Mesenchymal stem cell (in vitro differentiated cells and primary cell): ENCODE measurements at regions not wholly inside any gene's neighbourhood (a gene's known extent, or its start where the extent isn't known, plus 50 kb on each side); places are given as distances from the start of the nearest gene placed in this dataset.
A peak's percentile ranks its signal among the peaks of the same experiment; 100 is the strongest.

Experiments
- DNase-seq: peaks from one replicate; pipeline ENCODE4 v3.0.0-alpha.2; 2013
- H2AFZ ChIP-seq: one replicate; pipeline ENCODE4 v1.6.1; 2013; ENCODE audit warnings: low read depth, mild to moderate bottlenecking, control low read depth, inconsistent platforms, low read length, moderate library complexity
- H2AK5ac ChIP-seq: 2 replicates; pipeline ENCODE4 v1.6.1; 2013; ENCODE audit warnings: low read length, moderate library complexity, mild to moderate bottlenecking, inconsistent platforms; ENCODE audit not compliant: severe bottlenecking
- H2BK120ac ChIP-seq: one replicate; pipeline ENCODE4 v1.6.1; 2013; ENCODE audit warnings: low read depth, mild to moderate bottlenecking, inconsistent platforms, low read length, moderate library complexity
- H2BK12ac ChIP-seq, 2 experiments: one replicate each; pipeline ENCODE4 v1.6.1; 2013; ENCODE audit warnings: inconsistent platforms in 2 of 2, low read length in 2 of 2, mild to moderate bottlenecking in 2 of 2, moderate library complexity in 2 of 2, control low read depth in 1 of 2
- H2BK15ac ChIP-seq: one replicate; pipeline ENCODE4 v1.6.1; 2013; ENCODE audit warnings: mild to moderate bottlenecking, low read depth, inconsistent platforms; ENCODE audit not compliant: poor library complexity, severe bottlenecking
- H2BK5ac ChIP-seq: 2 replicates; pipeline ENCODE4 v1.6.1; 2013; ENCODE audit warnings: low read depth, mild to moderate bottlenecking, low read length, control low read depth, inconsistent platforms; ENCODE audit not compliant: poor library complexity, severe bottlenecking
- H3K14ac ChIP-seq, 2 experiments: one replicate each; pipeline ENCODE4 v1.6.1; 2013; ENCODE audit warnings: inconsistent platforms in 2 of 2, low read length in 2 of 2, control low read depth in 1 of 2, mild to moderate bottlenecking in 1 of 2, moderate library complexity in 1 of 2
- H3K18ac ChIP-seq, 2 experiments: one replicate each; pipeline ENCODE4 v1.6.1; 2013; ENCODE audit warnings: inconsistent platforms in 2 of 2, low read length in 2 of 2, control low read depth in 1 of 2, low read depth in 1 of 2, mild to moderate bottlenecking in 1 of 2
- H3K23ac ChIP-seq, 2 experiments: one replicate each; pipeline ENCODE4 v1.6.1; 2013; ENCODE audit warnings: inconsistent platforms in 2 of 2, low read length in 2 of 2, mild to moderate bottlenecking in 2 of 2, moderate library complexity in 2 of 2, control low read depth in 1 of 2
- H3K27ac ChIP-seq: 2 replicates; pipeline ENCODE4 v1.5.1; 2013; ENCODE audit warnings: mild to moderate bottlenecking, moderate library complexity, low read length, control low read depth, inconsistent platforms; ENCODE audit not compliant: poor library complexity, severe bottlenecking
- H3K27me3 ChIP-seq, 2 experiments: 2 replicates each; pipeline versions ENCODE4 v1.6.1 to v1.7.0; 2013; ENCODE audit warnings: low read length in 2 of 2, mild to moderate bottlenecking in 2 of 2, moderate library complexity in 2 of 2, control low read depth in 1 of 2, inconsistent platforms in 1 of 2; ENCODE audit not compliant: control insufficient read depth in 1 of 2, insufficient read depth in 1 of 2
- H3K36me3 ChIP-seq, 2 experiments: 2 replicates each; pipeline versions ENCODE4 v1.6.1 to v1.7.0; 2013; ENCODE audit warnings: low read length in 2 of 2, control low read depth in 1 of 2, inconsistent platforms in 1 of 2, low read depth in 1 of 2, mild to moderate bottlenecking in 1 of 2; ENCODE audit not compliant: insufficient read depth in 2 of 2, control insufficient read depth in 1 of 2
- H3K4ac ChIP-seq, 2 experiments: one replicate each; pipeline ENCODE4 v1.6.1; 2013; ENCODE audit warnings: inconsistent platforms in 2 of 2, low read length in 2 of 2, mild to moderate bottlenecking in 2 of 2, moderate library complexity in 2 of 2, control low read depth in 1 of 2, low read depth in 1 of 2
- H3K4me1 ChIP-seq: 2 replicates; pipeline ENCODE4 v1.6.1; 2013; ENCODE audit warnings: low read depth, low read length, control low read depth; ENCODE audit not compliant: control insufficient read depth, insufficient read depth
- H3K4me2 ChIP-seq: 2 replicates; pipeline ENCODE4 v1.6.1; 2013; ENCODE audit warnings: low read length, mild to moderate bottlenecking, inconsistent platforms; ENCODE audit not compliant: poor library complexity, severe bottlenecking
- H3K4me3 ChIP-seq, 2 experiments: 2 replicates each; pipeline versions ENCODE4 v1.5.1 to v1.7.0; 2013; ENCODE audit warnings: low read length in 2 of 2, mild to moderate bottlenecking in 2 of 2, control low read depth in 1 of 2, low read depth in 1 of 2; ENCODE audit not compliant: insufficient read depth in 1 of 2
- H3K79me1 ChIP-seq: replicated peaks from 2 replicates; pipeline ENCODE4 v1.6.1; 2013; ENCODE audit warnings: mild to moderate bottlenecking, control low read depth, low read length, inconsistent platforms; ENCODE audit not compliant: poor library complexity, severe bottlenecking
- H3K9ac ChIP-seq: 2 replicates; pipeline ENCODE4 v1.7.0; 2013; ENCODE audit warnings: mild to moderate bottlenecking, low read length, moderate library complexity
- H3K9me3 ChIP-seq: 2 replicates; pipeline ENCODE4 v1.7.0; 2013; ENCODE audit warnings: mild to moderate bottlenecking, low read length; ENCODE audit not compliant: control insufficient read depth
- H4K8ac ChIP-seq: one replicate; pipeline ENCODE4 v1.6.1; 2013; ENCODE audit warnings: inconsistent platforms, mild to moderate bottlenecking, low read length, moderate library complexity
- H4K91ac ChIP-seq: one replicate; pipeline ENCODE4 v1.6.1; 2013; ENCODE audit warnings: mild to moderate bottlenecking, low read length, inconsistent platforms
- WGBS: methylation state at CpG from one replicate; pipeline ENCODE4 v1.1.7; 2013; ENCODE audit warnings: mixed read lengths; 5-methylcytosine and 5-hydroxymethylcytosine counted together

DNA sequence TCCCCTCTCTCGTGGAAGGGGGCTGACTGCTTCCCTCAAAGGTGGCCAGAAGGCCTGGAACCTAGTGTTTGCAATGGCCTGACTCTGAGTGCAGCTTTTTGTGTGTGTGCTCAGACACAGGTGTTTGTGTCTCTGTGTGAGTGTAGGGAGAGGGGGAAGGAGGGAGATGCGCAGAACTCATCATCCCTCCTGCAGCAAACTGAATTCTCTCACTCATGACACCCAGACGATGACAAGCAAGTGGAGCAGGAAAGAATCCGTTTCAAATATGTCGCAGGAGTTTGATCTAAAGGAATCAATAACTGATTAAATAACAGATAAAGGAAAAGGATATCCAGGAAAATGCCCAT lies 101.4 kb downstream of the TNFAIP3 start:
- H4K8ac ChIP-seq = no peak overlapping the region
- H2BK5ac ChIP-seq = no peak overlapping the region
- H3K79me1 ChIP-seq = no peaks in the 10 kb centered on the region
- no peak overlapping the region for H3K18ac ChIP-seq
- no peak overlapping the region for H2BK15ac ChIP-seq
- no peaks in the 10 kb centered on the region for H3K27me3 ChIP-seq
- H3K14ac ChIP-seq = peak overlapping the region in 1 of 2 experiments; percentile 20
- H2AK5ac ChIP-seq = no peak overlapping the region
- no peak overlapping the region for H3K23ac ChIP-seq
- no peak overlapping the region for H3K27ac ChIP-seq
- H4K91ac ChIP-seq = no peak overlapping the region
- no peak for DNase-seq
- WGBS = 33% methylated on average over 1 of the region's 5 CpGs
- no peak overlapping the region for H3K9ac ChIP-seq
- no peak overlapping the region for H3K4me2 ChIP-seq
- H3K4me3 ChIP-seq = no peak overlapping the region
- no peaks in the 10 kb centered on the region for H3K36me3 ChIP-seq
- no peak overlapping the region for H3K4ac ChIP-seq
- no peak overlapping the region for H2AFZ ChIP-seq
- no peak overlapping the region for H2BK12ac ChIP-seq
- no peaks in the 10 kb centered on the region for H3K9me3 ChIP-seq
- no peak overlapping the region for H2BK120ac ChIP-seq
- peaks cover 2% of the 10 kb centered on the region for H3K4me1 ChIP-seq

DNA sequence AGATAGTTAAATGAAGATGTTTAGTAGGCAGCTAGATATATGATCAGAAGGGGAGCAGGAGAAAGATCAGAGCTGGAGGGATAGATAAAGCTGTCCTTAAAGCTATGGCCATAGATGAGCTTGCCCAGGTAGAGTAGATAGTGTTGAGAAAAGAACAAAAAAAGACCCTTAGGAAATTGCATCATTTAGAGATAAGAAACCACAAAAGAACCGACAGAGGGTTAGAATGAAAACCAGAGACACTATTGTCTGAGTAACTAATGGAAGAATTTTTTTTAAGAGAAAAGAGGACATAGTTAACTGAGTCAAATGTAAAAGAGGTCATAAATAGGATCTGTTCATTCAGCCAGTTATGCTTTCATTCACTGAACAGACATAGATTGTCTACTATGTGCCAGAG lies 101.8 kb downstream of the TNFAIP3 start:
- no peak overlapping the region for H3K23ac ChIP-seq
- H3K9me3 ChIP-seq = no peaks in the 10 kb centered on the region
- H2BK15ac ChIP-seq = no peak overlapping the region
- no peak overlapping the region for H3K14ac ChIP-seq
- no peaks in the 10 kb centered on the region for H3K27me3 ChIP-seq
- H4K91ac ChIP-seq = no peak overlapping the region
- no peak overlapping the region for H3K27ac ChIP-seq
- no peak overlapping the region for H2AFZ ChIP-seq
- H3K36me3 ChIP-seq = no peaks in the 10 kb centered on the region
- 33% methylated on average over 1 of the region's 1 CpG for WGBS
- H3K79me1 ChIP-seq = no peaks in the 10 kb centered on the region
- H3K4me2 ChIP-seq = no peak overlapping the region
- H3K9ac ChIP-seq = no peak overlapping the region
- no peak overlapping the region for H2BK12ac ChIP-seq
- peaks cover 2% of the 10 kb centered on the region for H3K4me1 ChIP-seq
- H3K4ac ChIP-seq = no peak overlapping the region
- no peak overlapping the region for H4K8ac ChIP-seq
- H2BK5ac ChIP-seq = no peak overlapping the region
- H3K18ac ChIP-seq = no peak overlapping the region
- H3K4me3 ChIP-seq = no peak overlapping the region
- DNase-seq = no peak
- H2BK120ac ChIP-seq = no peak overlapping the region
- H2AK5ac ChIP-seq = no peak overlapping the region

DNA sequence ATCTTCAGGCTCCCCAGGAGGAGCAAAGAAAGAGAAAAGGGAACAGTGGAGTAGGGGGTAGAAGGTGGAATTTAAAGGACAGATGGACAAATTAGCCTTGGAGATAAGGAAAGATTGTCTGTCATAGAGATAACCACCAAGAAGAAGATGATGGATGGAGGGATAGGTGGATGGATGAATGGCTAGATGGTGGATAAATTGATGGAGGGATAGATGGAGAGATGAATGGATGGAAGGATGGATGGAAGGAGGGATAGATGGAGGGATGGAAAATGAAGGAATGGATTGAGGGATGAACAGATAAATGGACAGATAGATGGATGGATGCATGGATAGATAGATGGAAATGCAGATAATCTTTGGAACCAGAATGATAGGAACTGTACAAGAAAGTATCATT lies 102.8 kb downstream of the TNFAIP3 start:
- H3K23ac ChIP-seq = no peak overlapping the region
- H4K8ac ChIP-seq = no peak overlapping the region
- H3K27me3 ChIP-seq = no peaks in the 10 kb centered on the region
- H2BK5ac ChIP-seq = no peak overlapping the region
- H3K4ac ChIP-seq = no peak overlapping the region
- H3K9ac ChIP-seq = no peak overlapping the region
- no peak overlapping the region for H3K4me3 ChIP-seq
- no peak overlapping the region for H3K27ac ChIP-seq
- no peak overlapping the region for H2BK120ac ChIP-seq
- H2BK12ac ChIP-seq = no peak overlapping the region
- no peaks in the 10 kb centered on the region for H3K9me3 ChIP-seq
- no peak overlapping the region for H3K18ac ChIP-seq
- no peak overlapping the region for H2AFZ ChIP-seq
- peaks cover 2% of the 10 kb centered on the region for H3K4me1 ChIP-seq
- no peak for DNase-seq
- H3K4me2 ChIP-seq = no peak overlapping the region
- H4K91ac ChIP-seq = no peak overlapping the region
- no peak overlapping the region for H2AK5ac ChIP-seq
- no peaks in the 10 kb centered on the region for H3K36me3 ChIP-seq
- H3K79me1 ChIP-seq = no peaks in the 10 kb centered on the region
- H2BK15ac ChIP-seq = no peak overlapping the region
- no peak overlapping the region for H3K14ac ChIP-seq

GRCh38 chr6:137970368-137970767 lies 103.3 kb downstream of the TNFAIP3 start:
- Histone ChIP-seq H2BK12ac (no peak overlapping the region), H2BK15ac (no peak overlapping the region), H2AK5ac (no peak overlapping the region), H3K4me2 (no peak overlapping the region), H3K27me3 (no peaks in the 10 kb centered on the region), H3K9ac (no peak overlapping the region), H2AFZ (no peak overlapping the region), H3K4me3 (no peak overlapping the region), H4K8ac (no peak overlapping the region), H3K4me1 (peaks cover 2% of the 10 kb centered on the region), H3K79me1 (no peaks in the 10 kb centered on the region), H3K9me3 (no peaks in the 10 kb centered on the region), H3K23ac (no peak overlapping the region), H2BK120ac (no peak overlapping the region), H3K14ac (peak overlapping the region in 1 of 2 experiments; percentile 70), H4K91ac (no peak overlapping the region), H3K36me3 (no peaks in the 10 kb centered on the region), H2BK5ac (no peak overlapping the region), H3K27ac (no peak overlapping the region), H3K4ac (no peak overlapping the region), H3K18ac (no peak overlapping the region)
- DNase-seq = no peak
- 76% methylated on average over 4 of the region's 4 CpGs for WGBS
